CD14-positive monocyte (primary cell): ENCODE measurements at regions not wholly inside any gene's neighbourhood (a gene's known extent, or its start where the extent isn't known, plus 50 kb on each side); places are given as distances from the start of the nearest gene placed in this dataset.
"Not testable (repeated sequence)": the region's sequence is repeated elsewhere in the genome, so short reads cannot be mapped to it uniquely, and the experiment has no call there.

Experiments
- DNase-seq, 3 donors: peaks; one replicate each; pipeline ENCODE4 v3.0.0-alpha.2; 2011 to 2022
- H2AFZ ChIP-seq: 2 replicates; pipeline ENCODE4 v1.6.0; 2012; ENCODE audit warnings: mild to moderate bottlenecking, low read depth, low read length, inconsistent platforms; ENCODE audit not compliant: insufficient read depth, poor library complexity, severe bottlenecking
- H3K27ac ChIP-seq, 2 donors: 1 replicate in 1 of 2; 2 replicates in 1 of 2; pipeline ENCODE4 v1.5.1; 2012 to 2013; ENCODE audit warnings: low read length in 2 of 2, control low read depth in 1 of 2, inconsistent platforms in 1 of 2, low read depth in 1 of 2, mild to moderate bottlenecking in 1 of 2
- H3K27me3 ChIP-seq, 2 donors: one replicate each; pipeline versions ENCODE4 v1.6.0 to v1.6.1; 2011 to 2013; ENCODE audit warnings: low read length in 2 of 2; ENCODE audit not compliant: control insufficient read depth in 2 of 2, insufficient read depth in 2 of 2
- H3K36me3 ChIP-seq, 2 donors: replicated peaks in 1 of 2; 1 replicate in 1 of 2; 2 replicates in 1 of 2; pipeline versions ENCODE4 v1.5.1 to v1.6.1; 2012 to 2013; ENCODE audit warnings: low read length in 2 of 2, control low read depth in 1 of 2, inconsistent platforms in 1 of 2, mild to moderate bottlenecking in 1 of 2; ENCODE audit not compliant: insufficient read depth in 2 of 2, control insufficient read depth in 1 of 2
- H3K4me1 ChIP-seq, 2 donors: 1 replicate in 1 of 2; 2 replicates in 1 of 2; pipeline versions ENCODE4 v1.5.1 to v1.6.1; 2012 to 2013; ENCODE audit warnings: low read length in 2 of 2, control low read depth in 1 of 2, inconsistent platforms in 1 of 2, mild to moderate bottlenecking in 1 of 2, moderate library complexity in 1 of 2; ENCODE audit not compliant: insufficient read depth in 2 of 2, control insufficient read depth in 1 of 2
- H3K4me2 ChIP-seq: replicated peaks from 2 replicates; pipeline ENCODE3; 2012; ENCODE audit warnings: low read length, moderate library complexity, mild to moderate bottlenecking; ENCODE audit not compliant: poor library complexity, severe bottlenecking; ENCODE audit errors: extremely low read depth
- H3K4me3 ChIP-seq, 3 experiments: fragments of 200-600 bp in 1 of 3; sonication (generic) in 1 of 3; replicated peaks in 1 of 3; 1 replicate in 2 of 3; 2 replicates in 1 of 3; pipeline ENCODE4 v1.5.1; 2011 to 2013; ENCODE audit warnings: low read length in 3 of 3, mild to moderate bottlenecking in 3 of 3, control low read depth in 2 of 3, low read depth in 2 of 3, inconsistent platforms in 1 of 3, moderate library complexity in 1 of 3
- H3K79me2 ChIP-seq: 2 replicates; pipeline ENCODE4 v1.6.0; 2012; ENCODE audit warnings: mild to moderate bottlenecking, control low read depth, inconsistent platforms, low read length, moderate library complexity; ENCODE audit not compliant: insufficient read depth
- H3K9ac ChIP-seq: 2 replicates; pipeline ENCODE4 v1.6.0; 2017; ENCODE audit warnings: low read length, mild to moderate bottlenecking; ENCODE audit not compliant: insufficient read depth, poor library complexity, severe bottlenecking
- H3K9me3 ChIP-seq, 2 donors: replicated peaks in 1 of 2; 1 replicate in 1 of 2; 2 replicates in 1 of 2; pipeline versions ENCODE4 v1.5.1 to v1.6.1; 2012 to 2013; ENCODE audit warnings: low read length in 2 of 2, control low read depth in 1 of 2; ENCODE audit not compliant: control insufficient read depth in 1 of 2, insufficient read depth in 1 of 2
- H4K20me1 ChIP-seq: 2 replicates; pipeline ENCODE4 v1.6.0; 2012; ENCODE audit warnings: mild to moderate bottlenecking, low read length, control low read depth, moderate library complexity; ENCODE audit not compliant: insufficient read depth
- H3K27ac Mint-ChIP-seq, 7 donors: one replicate each; pipeline ENCODE4 v1.8.0; 2020; ENCODE audit warnings: mild to moderate bottlenecking in 7 of 7, mixed read lengths in 7 of 7, moderate library complexity in 6 of 7, inconsistent platforms in 2 of 7
- H3K27me3 Mint-ChIP-seq, 3 donors: one replicate each; pipeline ENCODE4 v1.8.0; 2021 to 2022; ENCODE audit warnings: low read depth in 3 of 3, mild to moderate bottlenecking in 3 of 3, mixed read lengths in 3 of 3, moderate library complexity in 3 of 3, inconsistent platforms in 1 of 3
- H3K36me3 Mint-ChIP-seq, 2 donors: one replicate each; pipeline ENCODE4 v1.8.0; 2020; ENCODE audit warnings: mixed read lengths in 2 of 2, inconsistent platforms in 1 of 2, mild to moderate bottlenecking in 1 of 2
- H3K4me1 Mint-ChIP-seq: one replicate; pipeline ENCODE4 v1.8.0; 2020; ENCODE audit warnings: mild to moderate bottlenecking, mixed read lengths
- H3K4me3 Mint-ChIP-seq, 2 donors: one replicate each; pipeline ENCODE4 v1.8.0; 2020; ENCODE audit warnings: mild to moderate bottlenecking in 2 of 2, mixed read lengths in 2 of 2, moderate library complexity in 1 of 2
- H3K9me3 Mint-ChIP-seq, 7 donors: one replicate each; pipeline ENCODE4 v1.8.0; 2020 to 2022; ENCODE audit warnings: mixed read lengths in 7 of 7, mild to moderate bottlenecking in 6 of 7, moderate library complexity in 6 of 7, inconsistent platforms in 2 of 7
- WGBS: methylation state at CpG from one replicate; pipeline ENCODE4 v1.1.5; 2013; ENCODE audit warnings: missing lambda C conversion rate; ENCODE audit not compliant: insufficient coverage; 5-methylcytosine and 5-hydroxymethylcytosine counted together
- intact Hi-C, 2 donors: fragments of 100-400 bp; cut with micrococcal nuclease; formaldehyde crosslinking; loops; one replicate each; pipeline versions ENCODE4 v1.15.0 to v1.15.1; 2023
- TF ChIP-seq, protein P1 (sequence below): fragments of 200-600 bp; IDR thresholded peaks from one replicate; pipeline ENCODE4 v1.8.0; 2022; ENCODE audit warnings: antibody characterized with exemption, mild to moderate bottlenecking

DNA sequence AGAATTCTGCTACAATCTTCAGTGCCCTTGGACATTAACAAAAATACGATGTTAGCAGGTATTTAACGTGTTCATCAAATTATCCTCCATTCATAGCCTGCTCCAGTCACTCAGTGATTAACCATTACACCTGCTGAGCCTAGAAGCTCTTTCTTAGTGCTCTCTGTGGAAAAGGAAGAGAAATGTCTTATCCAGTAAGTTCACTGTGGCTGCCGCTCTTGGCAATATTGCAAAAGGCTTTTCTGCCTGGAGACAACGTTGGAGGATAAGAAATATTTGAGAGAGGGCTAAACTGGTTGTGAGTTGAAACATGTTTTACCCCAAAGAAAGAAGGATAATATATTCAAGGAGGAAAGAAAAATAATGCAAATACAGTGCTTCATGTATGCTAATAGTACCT, 217.4 kb upstream of the HSF2 start:
- H3K36me3 ChIP-seq: no peaks in the 10 kb centered on the region
- H3K4me3 ChIP-seq: no peak overlapping the region
- no peak for DNase-seq
- no peak overlapping the region for H3K9ac ChIP-seq
- Mint-ChIP-seq H3K27me3 (peaks cover 0 to 2% (median 0%) of the 10 kb centered on the region in 3 donors), H3K27ac (no peak overlapping the region), H3K4me3 (no peak overlapping the region), H3K9me3 (no peaks in the 10 kb centered on the region), H3K36me3 (no peaks in the 10 kb centered on the region), H3K4me1 (no peaks in the 10 kb centered on the region)
- H3K27me3 ChIP-seq: no peaks in the 10 kb centered on the region
- H3K4me1 ChIP-seq: no peaks in the 10 kb centered on the region
- no peaks in the 10 kb centered on the region for H4K20me1 ChIP-seq
- no peaks in the 10 kb centered on the region for H3K9me3 ChIP-seq
- TF ChIP-seq, protein P1, sequence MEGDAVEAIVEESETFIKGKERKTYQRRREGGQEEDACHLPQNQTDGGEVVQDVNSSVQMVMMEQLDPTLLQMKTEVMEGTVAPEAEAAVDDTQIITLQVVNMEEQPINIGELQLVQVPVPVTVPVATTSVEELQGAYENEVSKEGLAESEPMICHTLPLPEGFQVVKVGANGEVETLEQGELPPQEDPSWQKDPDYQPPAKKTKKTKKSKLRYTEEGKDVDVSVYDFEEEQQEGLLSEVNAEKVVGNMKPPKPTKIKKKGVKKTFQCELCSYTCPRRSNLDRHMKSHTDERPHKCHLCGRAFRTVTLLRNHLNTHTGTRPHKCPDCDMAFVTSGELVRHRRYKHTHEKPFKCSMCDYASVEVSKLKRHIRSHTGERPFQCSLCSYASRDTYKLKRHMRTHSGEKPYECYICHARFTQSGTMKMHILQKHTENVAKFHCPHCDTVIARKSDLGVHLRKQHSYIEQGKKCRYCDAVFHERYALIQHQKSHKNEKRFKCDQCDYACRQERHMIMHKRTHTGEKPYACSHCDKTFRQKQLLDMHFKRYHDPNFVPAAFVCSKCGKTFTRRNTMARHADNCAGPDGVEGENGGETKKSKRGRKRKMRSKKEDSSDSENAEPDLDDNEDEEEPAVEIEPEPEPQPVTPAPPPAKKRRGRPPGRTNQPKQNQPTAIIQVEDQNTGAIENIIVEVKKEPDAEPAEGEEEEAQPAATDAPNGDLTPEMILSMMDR: no peak
- no peak overlapping the region for H3K4me2 ChIP-seq
- WGBS: 100% methylated on average over 2 of the region's 4 CpGs
- H3K79me2 ChIP-seq: no peaks in the 10 kb centered on the region
- intact Hi-C loops: no loop called here
- H3K27ac ChIP-seq: no peak overlapping the region
- no peak overlapping the region for H2AFZ ChIP-seq

DNA sequence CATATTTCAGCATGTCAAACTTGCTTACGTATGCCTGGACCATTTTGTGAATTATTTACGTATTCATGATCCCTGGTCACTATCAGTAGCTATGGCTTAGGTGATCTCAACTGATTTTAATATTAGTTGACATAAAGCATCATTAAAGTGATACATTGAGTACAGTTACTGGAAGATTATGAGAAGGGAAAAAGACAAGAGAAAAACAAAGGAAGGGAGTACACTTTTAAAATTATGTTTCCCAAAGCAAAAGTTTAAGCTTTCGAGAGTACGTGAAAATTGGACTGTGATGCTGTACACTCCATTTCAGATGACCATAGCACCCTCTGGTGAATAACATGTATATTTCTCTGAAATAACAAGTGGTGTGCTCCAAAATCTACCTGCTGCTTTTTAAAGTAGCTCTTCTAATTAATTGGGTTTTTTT, 215.0 kb upstream of the HSF2 start:
- Histone ChIP-seq H3K4me1 (no peaks in the 10 kb centered on the region), H2AFZ (no peak overlapping the region), H3K4me3 (no peak overlapping the region), H3K9ac (no peak overlapping the region), H3K27me3 (no peaks in the 10 kb centered on the region), H4K20me1 (no peaks in the 10 kb centered on the region), H3K9me3 (no peaks in the 10 kb centered on the region), H3K4me2 (no peak overlapping the region), H3K27ac (no peak overlapping the region), H3K79me2 (no peaks in the 10 kb centered on the region), H3K36me3 (no peaks in the 10 kb centered on the region)
- intact Hi-C loops: no loop called here
- no CpG with 5 or more reads among the region's 4 CpGs for WGBS
- DNase-seq: no peak
- Mint-ChIP-seq H3K27me3 (peaks cover 0 to 2% (median 1%) of the 10 kb centered on the region in 3 donors), H3K4me3 (no peak overlapping the region), H3K36me3 (no peaks in the 10 kb centered on the region), H3K9me3 (no peaks in the 10 kb centered on the region), H3K27ac (no peak overlapping the region), H3K4me1 (no peaks in the 10 kb centered on the region)
- TF ChIP-seq, protein P1: no peak

DNA sequence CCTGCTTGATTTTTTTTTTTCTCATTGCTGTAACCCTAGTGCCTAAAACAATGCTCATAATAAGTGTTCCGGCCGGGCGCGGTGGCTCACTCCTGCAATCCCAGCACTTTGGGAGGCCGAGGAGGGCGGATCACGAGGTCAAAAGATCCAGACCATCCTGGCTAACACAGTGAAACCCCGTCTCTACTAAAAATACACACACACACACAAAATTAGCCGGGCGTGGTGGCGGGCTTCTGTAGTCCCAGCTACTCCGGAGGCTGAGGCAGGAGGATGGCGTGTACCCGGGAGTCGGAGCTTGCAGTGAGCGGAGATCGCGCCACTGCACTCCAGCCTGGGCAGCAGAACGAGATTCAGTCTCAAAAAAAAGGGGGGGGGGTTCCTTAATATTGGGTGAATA, 214.0 kb upstream of the HSF2 start:
- H3K4me1 ChIP-seq, H3K27me3 Mint-ChIP-seq, intact Hi-C loops, H3K36me3 ChIP-seq, H3K9me3 Mint-ChIP-seq, H3K4me2 ChIP-seq, H3K9me3 ChIP-seq, H3K4me1 Mint-ChIP-seq, H3K27ac ChIP-seq, H3K4me3 Mint-ChIP-seq, H3K4me3 ChIP-seq, H3K9ac ChIP-seq, H3K27me3 ChIP-seq, H4K20me1 ChIP-seq, H3K79me2 ChIP-seq, H3K36me3 Mint-ChIP-seq, H2AFZ ChIP-seq, DNase-seq: not testable (repeated sequence)
- WGBS: 97% methylated on average over 5 of the region's 19 CpGs
- H3K27ac Mint-ChIP-seq: peak overlapping the region in 1 of 7 donors; percentile 27
